Prostate gland (tissue), 2 donors: ENCODE measurements at regions not wholly inside any gene's neighbourhood (a gene's known extent, or its start where the extent isn't known, plus 50 kb on each side); places are given as distances from the start of the nearest gene placed in this dataset.

Source experiments
- DNase-seq: peaks from one replicate; pipeline ENCODE4 v3.0.0-alpha.2; 2019; ENCODE audit warnings: low spot score
- H3K27ac ChIP-seq, 2 donors: fragments of 200-600 bp; sonication (generic); 2 replicates each; pipeline ENCODE4 v1.5.1; 2017 to 2019
- H3K27me3 ChIP-seq: fragments of 200-600 bp; sonication (generic); replicated peaks from 2 replicates; pipeline ENCODE4 v1.5.1; 2019; ENCODE audit not compliant: insufficient read depth
- H3K36me3 ChIP-seq, 2 donors: fragments of 200-600 bp; sonication (generic); 1 replicate in 1 of 2; 2 replicates in 1 of 2; pipeline versions ENCODE4 v1.5.1 to v1.8.1; 2017 to 2019
- H3K4me1 ChIP-seq: fragments of 200-600 bp; sonication (generic); replicated peaks from 2 replicates; pipeline ENCODE4 v1.5.1; 2019
- H3K4me3 ChIP-seq, 2 donors: fragments of 200-600 bp; sonication (generic); 2 replicates each; pipeline ENCODE4 v1.5.1; 2017 to 2019
- H3K9me3 ChIP-seq: fragments of 200-600 bp; sonication (generic); 2 replicates; pipeline ENCODE4 v1.5.1; 2017
- POLR2A ChIP-seq: fragments of 450-650 bp; IDR thresholded peaks from one replicate; pipeline ENCODE4 v1.6.1; 2016; ENCODE audit warnings: antibody characterized with exemption, mild to moderate bottlenecking
- POLR2AphosphoS5 ChIP-seq: sonication (generic); formaldehyde crosslinking; IDR thresholded peaks from one replicate; pipeline ENCODE4 v1.6.1; 2017; ENCODE audit warnings: antibody characterized with exemption
- WGBS: methylation state at CpG from one replicate; pipeline ENCODE4 v1.1.5; 2018; 5-methylcytosine and 5-hydroxymethylcytosine counted together
- intact Hi-C: fragments of 100-400 bp; cut with DNase I; formaldehyde crosslinking; loops from one replicate; pipeline ENCODE4 v1.14.2; 2022
- TF ChIP-seq, protein P1 (sequence below), 4 experiments: fragments of 200-600 bp in 2 of 4; fragments of 450-650 bp in 2 of 4; sonication (generic) in 2 of 4; IDR thresholded peaks; 1 replicate in 3 of 4; 2 replicates in 1 of 4; pipeline ENCODE4 v1.5.1; 2016 to 2019; ENCODE audit warnings: antibody characterized with exemption in 4 of 4, mild to moderate bottlenecking in 2 of 4, moderate library complexity in 2 of 4

DNA sequence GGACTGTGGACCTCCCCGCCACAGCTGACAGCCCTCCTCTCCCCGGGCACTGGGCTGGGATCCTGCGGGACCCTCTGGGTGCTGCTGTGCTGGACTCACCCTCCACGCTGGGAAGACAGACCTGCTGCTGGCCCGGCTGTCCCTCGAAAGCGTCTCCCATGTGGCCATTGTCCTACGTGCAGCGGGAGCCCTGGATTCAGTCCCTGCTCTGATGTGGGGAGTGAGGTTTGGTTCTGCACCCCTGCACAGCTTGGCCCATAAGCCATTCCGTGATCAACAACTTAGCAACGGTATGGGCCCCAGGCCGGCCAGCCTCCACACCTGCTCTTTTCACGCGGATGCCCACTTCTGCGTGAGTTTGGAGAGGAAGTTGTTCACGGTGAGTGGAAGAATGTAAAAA lies 195.2 kb downstream of the TEX29 start:
- no peaks in the 10 kb centered on the region for H3K4me1 ChIP-seq
- no peaks in the 10 kb centered on the region for H3K36me3 ChIP-seq
- H3K9me3 ChIP-seq: no peaks in the 10 kb centered on the region
- no peak overlapping the region for H3K4me3 ChIP-seq
- peaks cover 17% of the 10 kb centered on the region for H3K27me3 ChIP-seq
- no peak for DNase-seq
- TF ChIP-seq POLR2A (no peak), POLR2AphosphoS5 (no peak)
- TF ChIP-seq, protein P1, sequence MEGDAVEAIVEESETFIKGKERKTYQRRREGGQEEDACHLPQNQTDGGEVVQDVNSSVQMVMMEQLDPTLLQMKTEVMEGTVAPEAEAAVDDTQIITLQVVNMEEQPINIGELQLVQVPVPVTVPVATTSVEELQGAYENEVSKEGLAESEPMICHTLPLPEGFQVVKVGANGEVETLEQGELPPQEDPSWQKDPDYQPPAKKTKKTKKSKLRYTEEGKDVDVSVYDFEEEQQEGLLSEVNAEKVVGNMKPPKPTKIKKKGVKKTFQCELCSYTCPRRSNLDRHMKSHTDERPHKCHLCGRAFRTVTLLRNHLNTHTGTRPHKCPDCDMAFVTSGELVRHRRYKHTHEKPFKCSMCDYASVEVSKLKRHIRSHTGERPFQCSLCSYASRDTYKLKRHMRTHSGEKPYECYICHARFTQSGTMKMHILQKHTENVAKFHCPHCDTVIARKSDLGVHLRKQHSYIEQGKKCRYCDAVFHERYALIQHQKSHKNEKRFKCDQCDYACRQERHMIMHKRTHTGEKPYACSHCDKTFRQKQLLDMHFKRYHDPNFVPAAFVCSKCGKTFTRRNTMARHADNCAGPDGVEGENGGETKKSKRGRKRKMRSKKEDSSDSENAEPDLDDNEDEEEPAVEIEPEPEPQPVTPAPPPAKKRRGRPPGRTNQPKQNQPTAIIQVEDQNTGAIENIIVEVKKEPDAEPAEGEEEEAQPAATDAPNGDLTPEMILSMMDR (IDR thresholded peaks at IDR 0.05): no peak
- no peak overlapping the region for H3K27ac ChIP-seq
- WGBS: 63% methylated on average over 16 of the region's 16 CpGs
- intact Hi-C loops: no loop called here

DNA sequence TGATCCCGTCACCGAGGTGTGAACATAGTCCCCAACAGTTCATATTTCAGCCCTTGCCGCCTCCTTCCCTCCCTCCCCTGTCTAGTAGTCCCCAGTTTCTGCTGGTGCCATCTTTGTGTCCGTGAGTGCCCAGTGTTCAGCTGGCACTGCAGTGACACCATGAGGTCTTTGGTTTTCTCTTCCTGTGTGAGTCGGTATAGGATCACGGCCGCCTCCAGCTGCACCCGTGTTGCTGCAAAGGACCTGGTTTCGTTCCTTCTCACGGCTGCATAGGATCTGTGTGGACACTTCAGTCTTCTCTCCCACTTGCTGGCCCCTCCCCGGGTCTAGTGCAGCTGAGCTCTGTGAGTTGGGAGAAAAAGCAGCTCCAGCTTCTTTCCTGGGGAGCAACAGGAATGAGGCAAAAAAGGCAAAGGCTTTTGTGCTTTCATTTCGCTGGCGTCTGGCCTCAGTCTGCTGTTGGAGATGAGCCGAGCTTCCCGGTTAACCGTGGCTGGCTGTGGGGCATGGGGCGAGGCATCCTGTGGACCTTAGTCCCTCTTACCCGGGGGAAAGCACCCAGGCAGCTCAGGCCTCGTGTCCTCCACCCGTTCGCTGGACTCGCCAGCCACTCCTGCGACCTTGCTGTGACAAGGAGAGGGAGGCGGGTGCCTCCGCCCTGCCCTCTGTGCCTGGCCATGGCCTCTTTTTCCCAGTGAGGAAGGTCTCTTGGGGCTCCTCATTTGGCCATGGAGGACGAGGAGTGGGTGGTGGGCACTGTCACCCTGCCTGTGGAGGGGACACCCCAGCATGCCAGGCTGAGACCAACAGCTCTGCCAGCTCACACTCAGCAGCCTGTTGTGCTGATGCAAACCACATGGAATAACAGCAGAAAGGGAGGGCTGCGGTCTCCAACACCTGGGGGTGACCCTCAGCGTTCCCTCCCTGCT lies 196.5 kb downstream of the TEX29 start:
- Histone ChIP-seq H3K4me3 (no peak overlapping the region), H3K36me3 (no peaks in the 10 kb centered on the region), H3K27me3 (peaks cover 15% of the 10 kb centered on the region), H3K27ac (no peak overlapping the region), H3K4me1 (no peaks in the 10 kb centered on the region), H3K9me3 (no peaks in the 10 kb centered on the region)
- TF ChIP-seq, protein P1 (IDR thresholded peaks at IDR 0.05): no peak
- TF ChIP-seq POLR2A (no peak), POLR2AphosphoS5 (no peak)
- intact Hi-C loops: no loop called here
- WGBS: 65% methylated on average over 28 of the region's 28 CpGs
- no peak for DNase-seq

DNA sequence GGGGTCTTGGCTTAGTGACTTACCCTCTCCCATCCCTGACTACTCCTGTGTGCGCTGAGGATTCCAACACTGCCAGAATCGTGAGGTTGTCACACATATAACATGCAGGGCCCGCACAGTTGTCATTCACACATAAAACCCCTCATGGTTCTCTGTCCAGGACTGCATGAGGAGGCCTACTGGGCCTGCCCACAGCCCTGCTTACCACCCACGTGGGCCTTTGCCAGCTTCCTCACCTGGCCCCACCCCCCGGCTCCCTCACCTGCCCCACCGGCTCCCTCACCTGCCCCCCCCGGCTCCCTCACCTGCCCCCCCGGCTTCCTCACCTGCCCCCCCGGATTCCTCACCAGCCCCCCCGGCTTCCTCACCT lies 197.2 kb downstream of the TEX29 start:
- Histone ChIP-seq H3K36me3 (no peaks in the 10 kb centered on the region), H3K4me1 (no peaks in the 10 kb centered on the region), H3K27ac (no peak overlapping the region), H3K9me3 (no peaks in the 10 kb centered on the region), H3K27me3 (peaks cover 10% of the 10 kb centered on the region), H3K4me3 (no peak overlapping the region)
- WGBS: 58% methylated on average over 4 of the region's 10 CpGs
- DNase-seq: no peak
- intact Hi-C loops: no loop called here
- TF ChIP-seq POLR2A: no peak

DNA sequence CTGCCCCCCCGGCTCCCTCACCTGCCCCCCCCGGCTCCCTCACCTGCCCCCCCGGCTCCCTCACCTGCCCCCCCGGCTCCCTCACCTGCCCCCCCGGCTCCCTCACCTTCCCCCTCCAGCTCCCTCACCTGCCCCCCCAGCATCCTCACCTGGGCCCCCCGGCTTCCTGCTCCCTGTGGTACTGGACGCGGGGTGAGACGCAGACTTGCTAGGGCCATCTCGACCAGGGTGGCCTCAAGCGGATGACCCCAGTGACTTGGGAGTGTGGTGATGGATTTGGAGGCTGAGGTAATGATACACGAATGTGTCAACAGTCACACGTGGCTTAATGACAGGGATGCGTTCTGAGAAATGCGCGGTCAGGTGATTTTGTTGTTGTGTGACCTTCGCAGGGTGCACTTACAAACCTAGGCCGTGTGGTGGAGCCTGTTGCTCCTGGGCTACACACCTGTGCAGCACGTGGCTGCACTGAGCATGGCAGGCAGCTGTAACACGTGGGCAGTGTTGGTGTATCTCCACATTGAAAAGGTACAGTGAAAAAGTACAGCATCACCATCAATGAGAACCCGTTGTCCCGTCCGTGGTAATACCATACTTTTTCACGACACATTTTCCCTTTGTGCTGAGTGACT lies 197.8 kb downstream of the TEX29 start:
- Histone ChIP-seq H3K36me3 (no peaks in the 10 kb centered on the region), H3K9me3 (no peaks in the 10 kb centered on the region), H3K4me1 (no peaks in the 10 kb centered on the region), H3K27ac (no peak overlapping the region), H3K27me3 (peaks cover 4% of the 10 kb centered on the region), H3K4me3 (no peak overlapping the region)
- TF ChIP-seq POLR2AphosphoS5 (no peak), POLR2A (no peak)
- TF ChIP-seq, protein P1 (IDR thresholded peaks at IDR 0.05): peak in 2 of 4 experiments; percentile 19 to 29
- DNase-seq: no peak
- 60% methylated on average over 18 of the region's 24 CpGs for WGBS
- intact Hi-C loops: no loop called here

DNA sequence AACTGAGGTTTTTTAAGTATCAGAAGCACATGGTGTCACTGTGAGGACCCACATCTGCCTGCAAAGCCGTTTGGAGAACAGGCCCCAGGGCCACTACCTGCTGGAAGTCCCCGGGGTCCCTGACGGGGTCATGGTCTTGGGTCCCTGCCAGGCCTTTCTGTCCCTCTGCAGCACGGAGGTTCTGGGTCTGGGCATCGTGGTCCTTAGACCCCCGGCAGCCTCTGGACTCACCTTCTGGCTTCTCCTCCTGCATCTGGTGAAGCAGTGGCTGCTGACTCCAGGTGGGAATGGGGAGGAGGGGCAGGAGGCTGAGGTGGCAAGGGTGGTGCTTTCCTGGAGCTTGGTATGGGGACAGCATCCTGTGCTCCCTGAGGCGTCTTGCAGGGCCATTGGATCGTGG lies 198.6 kb downstream of the TEX29 start:
- no peaks in the 10 kb centered on the region for H3K36me3 ChIP-seq
- TF ChIP-seq POLR2AphosphoS5 (no peak), POLR2A (no peak)
- TF ChIP-seq, protein P1 (IDR thresholded peaks at IDR 0.05): no peak
- H3K27me3 ChIP-seq: peaks cover 4% of the 10 kb centered on the region
- no peak for DNase-seq
- H3K4me3 ChIP-seq: no peak overlapping the region
- no peaks in the 10 kb centered on the region for H3K9me3 ChIP-seq
- H3K27ac ChIP-seq: no peak overlapping the region
- no peaks in the 10 kb centered on the region for H3K4me1 ChIP-seq
- 76% methylated on average over 8 of the region's 8 CpGs for WGBS
- intact Hi-C loops: no loop called here
